ENCODE measurements at regions not wholly inside any gene's neighbourhood (a gene's known extent, or its start where the extent isn't known, plus 50 kb on each side); places are given as distances from the start of the nearest gene placed in this dataset.

GRCh38 chr1:76724816-76725215 is 142.5 kb upstream of the ST6GALNAC5 start:
- TF ChIP-seq CTCF (conservative IDR thresholded peaks at IDR 0.05; ENCODE audit: low read depth, low read length) (no peak), POLR2A (IDR thresholded peaks at IDR 0.05; ENCODE audit: low read depth, low read length) (no peak), MXI1 (IDR thresholded peaks at IDR 0.05; ENCODE audit: borderline replicate concordance, low read depth, low read length) (no peak), MAFK (IDR thresholded peaks at IDR 0.05; ENCODE audit: low read depth, low read length) (no peak), ELK1 (IDR thresholded peaks at IDR 0.05; ENCODE audit: borderline replicate concordance, low read depth, low read length) (no peak), RCOR1 (IDR thresholded peaks at IDR 0.05; ENCODE audit: insufficient replicate concordance, low read length) (no peak), RAD21 (IDR thresholded peaks at IDR 0.05; ENCODE audit: low read length) (no peak), CHD1 (IDR thresholded peaks at IDR 0.05; ENCODE audit: low read depth, low read length) (no peak), RFX5 (IDR thresholded peaks at IDR 0.05; ENCODE audit: low read depth, low read length) (no peak), FOS (IDR thresholded peaks at IDR 0.05; ENCODE audit: low read depth, low read length) (no peak), SMC3 (IDR thresholded peaks at IDR 0.05; ENCODE audit: low read depth, low read length) (no peak)

Measured in IMR-90 (cell line).